ENCODE measurements at regions not wholly inside any gene's neighbourhood (a gene's known extent, or its start where the extent isn't known, plus 50 kb on each side); places are given as distances from the start of the nearest gene placed in this dataset.

DNA sequence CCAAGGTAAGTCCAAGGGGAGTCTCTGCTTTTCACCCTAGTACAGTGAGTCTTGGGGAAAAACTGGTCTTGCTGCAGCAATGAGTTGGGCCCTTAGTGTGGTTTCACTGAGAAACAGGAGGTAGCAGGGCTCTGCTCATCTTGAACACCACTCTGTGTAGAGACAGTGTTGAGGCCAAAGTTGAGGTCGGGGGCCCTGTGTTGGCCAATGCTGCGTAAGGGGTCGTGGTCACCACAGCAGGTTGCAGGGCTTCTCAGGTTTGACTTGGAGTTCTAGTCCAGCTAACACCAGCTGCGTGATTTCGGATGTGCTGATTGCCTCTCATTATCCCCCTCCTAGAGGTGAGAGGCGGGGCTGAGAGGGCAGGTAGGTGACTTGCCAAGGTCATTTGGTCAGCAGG is 807.5 kb downstream of the VRK1 start:
- POLR2A ChIA-PET = no interaction called here
- no peaks in the 10 kb centered on the region for H3K27me3 ChIP-seq (ENCODE audit: control insufficient read depth, insufficient read depth, low read length)
- TF ChIP-seq, protein P1, sequence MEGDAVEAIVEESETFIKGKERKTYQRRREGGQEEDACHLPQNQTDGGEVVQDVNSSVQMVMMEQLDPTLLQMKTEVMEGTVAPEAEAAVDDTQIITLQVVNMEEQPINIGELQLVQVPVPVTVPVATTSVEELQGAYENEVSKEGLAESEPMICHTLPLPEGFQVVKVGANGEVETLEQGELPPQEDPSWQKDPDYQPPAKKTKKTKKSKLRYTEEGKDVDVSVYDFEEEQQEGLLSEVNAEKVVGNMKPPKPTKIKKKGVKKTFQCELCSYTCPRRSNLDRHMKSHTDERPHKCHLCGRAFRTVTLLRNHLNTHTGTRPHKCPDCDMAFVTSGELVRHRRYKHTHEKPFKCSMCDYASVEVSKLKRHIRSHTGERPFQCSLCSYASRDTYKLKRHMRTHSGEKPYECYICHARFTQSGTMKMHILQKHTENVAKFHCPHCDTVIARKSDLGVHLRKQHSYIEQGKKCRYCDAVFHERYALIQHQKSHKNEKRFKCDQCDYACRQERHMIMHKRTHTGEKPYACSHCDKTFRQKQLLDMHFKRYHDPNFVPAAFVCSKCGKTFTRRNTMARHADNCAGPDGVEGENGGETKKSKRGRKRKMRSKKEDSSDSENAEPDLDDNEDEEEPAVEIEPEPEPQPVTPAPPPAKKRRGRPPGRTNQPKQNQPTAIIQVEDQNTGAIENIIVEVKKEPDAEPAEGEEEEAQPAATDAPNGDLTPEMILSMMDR (IDR thresholded peaks at IDR 0.05; ENCODE audit: low read depth, low read length) = no peak
- H3K4me3 ChIP-seq (ENCODE audit: low read depth, low read length) = no peak overlapping the region
- no peak overlapping the region for H3K27ac ChIP-seq (ENCODE audit: low read depth, low read length)
- peaks cover 18% of the 10 kb centered on the region for H3K9me3 ChIP-seq (ENCODE audit: control insufficient read depth, insufficient read depth, low read length)
- no peak for DNase-seq (ENCODE audit: low read depth, low spot score)
- CTCF ChIA-PET = interaction anchor here (0.6 kb wide), 1 partner anchor 841 kb away, joined by 9 read pairs; no protein-coding TSS in a partner anchor

DNA sequence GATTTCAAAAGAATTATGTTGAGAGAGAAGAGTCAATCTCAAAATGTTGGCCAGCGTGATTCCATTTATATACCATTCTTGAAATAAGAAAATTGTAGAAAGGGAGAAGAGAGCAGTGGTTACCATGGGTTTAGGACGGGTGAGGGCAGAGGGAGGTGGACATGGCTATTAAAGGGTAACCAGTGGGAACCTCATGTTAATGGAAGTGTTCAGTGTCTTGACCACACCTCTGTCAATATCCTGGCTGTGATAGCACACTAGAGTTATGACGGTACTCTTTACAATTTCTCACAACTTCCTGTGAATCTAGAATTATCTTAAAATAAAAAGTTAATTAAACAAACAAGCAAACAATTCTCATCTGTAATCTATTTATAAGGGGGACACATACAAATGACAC is 821.2 kb downstream of the VRK1 start:
- Histone ChIP-seq H3K27ac (ENCODE audit: low read depth, low read length) (no peak overlapping the region), H3K9me3 (ENCODE audit: control insufficient read depth, insufficient read depth, low read length) (peaks cover 11% of the 10 kb centered on the region; the same call in 1 of the 2 replicates), H3K27me3 (ENCODE audit: control insufficient read depth, insufficient read depth, low read length) (no peaks in the 10 kb centered on the region), H3K4me3 (ENCODE audit: low read depth, low read length) (no peak overlapping the region)
- TF ChIP-seq, protein P1 (IDR thresholded peaks at IDR 0.05; ENCODE audit: low read depth, low read length) = no peak
- ChIA-PET POLR2A (no interaction called here), CTCF (no interaction called here)
- DNase-seq (ENCODE audit: low read depth, low spot score) = no peak

DNA sequence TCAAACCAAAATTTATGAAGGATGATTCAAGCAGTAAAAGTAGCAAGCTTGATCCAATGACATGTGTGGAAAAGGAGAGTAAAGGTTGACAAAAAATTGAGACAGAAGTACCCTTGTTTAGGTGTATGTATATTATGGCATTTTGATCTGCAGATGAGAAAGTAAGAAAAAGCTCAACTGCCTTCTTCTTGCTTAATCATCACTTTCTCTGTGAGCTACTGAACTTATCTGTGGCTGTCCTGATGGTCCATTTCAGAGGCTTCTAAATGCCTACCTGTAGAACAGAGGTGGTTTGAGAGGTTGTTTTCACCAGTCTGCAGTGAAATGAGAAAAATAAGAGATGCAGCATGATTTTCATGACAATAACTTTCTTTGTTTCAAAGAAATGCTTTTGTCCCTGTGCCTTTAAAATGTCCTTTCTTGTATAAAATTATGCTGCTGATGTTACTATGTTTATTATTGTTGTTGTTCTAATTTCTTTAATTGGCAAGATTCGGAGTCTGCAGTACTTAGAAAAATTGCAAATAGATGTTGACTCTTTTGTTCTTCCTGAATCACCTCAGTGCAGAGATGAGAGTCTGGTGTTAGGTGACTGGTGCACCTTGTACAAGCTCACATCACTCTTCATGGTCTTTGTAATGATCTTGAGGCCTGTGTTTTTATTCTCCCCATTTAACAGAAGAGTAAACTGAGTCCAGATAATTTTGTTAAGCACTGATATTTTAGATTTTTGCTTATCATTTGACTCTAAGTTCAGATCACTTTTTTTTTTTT is 821.9 kb downstream of the VRK1 start:
- ChIA-PET CTCF (no interaction called here), POLR2A (no interaction called here)
- no peak overlapping the region for H3K27ac ChIP-seq (ENCODE audit: low read depth, low read length)
- no peaks in the 10 kb centered on the region for H3K27me3 ChIP-seq (ENCODE audit: control insufficient read depth, insufficient read depth, low read length)
- DNase-seq (ENCODE audit: low read depth, low spot score) = no peak
- TF ChIP-seq, protein P1 (IDR thresholded peaks at IDR 0.05; ENCODE audit: low read depth, low read length) = no peak
- H3K4me3 ChIP-seq (ENCODE audit: low read depth, low read length) = no peak overlapping the region
- peaks cover 11% of the 10 kb centered on the region; the same call in 1 of the 2 replicates for H3K9me3 ChIP-seq (ENCODE audit: control insufficient read depth, insufficient read depth, low read length)

DNA sequence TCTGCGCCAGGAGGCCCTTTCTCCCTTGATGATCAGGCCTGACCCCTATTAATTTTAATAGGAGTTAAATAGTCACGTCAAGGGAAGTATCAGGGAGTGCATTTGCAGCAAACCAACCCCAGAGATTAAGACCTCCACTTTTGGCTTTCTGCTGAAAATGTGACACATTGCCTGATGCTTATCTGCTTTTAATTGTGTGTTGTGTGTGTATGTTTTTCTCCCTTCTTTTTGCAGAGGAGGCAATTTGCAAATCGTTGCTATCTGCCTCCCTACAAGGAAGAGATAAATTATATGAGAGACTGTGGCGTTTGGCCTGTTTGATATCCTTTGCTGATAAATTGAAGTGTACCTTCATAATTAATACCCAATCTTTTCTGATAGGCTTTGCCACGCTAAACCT is 822.9 kb downstream of the VRK1 start:
- Histone ChIP-seq H3K27ac (ENCODE audit: low read depth, low read length) (no peak overlapping the region), H3K4me3 (ENCODE audit: low read depth, low read length) (no peak overlapping the region), H3K27me3 (ENCODE audit: control insufficient read depth, insufficient read depth, low read length) (no peaks in the 10 kb centered on the region), H3K9me3 (ENCODE audit: control insufficient read depth, insufficient read depth, low read length) (peaks cover 11% of the 10 kb centered on the region; the same call in 1 of the 2 replicates)
- DNase-seq (ENCODE audit: low read depth, low spot score) = no peak
- TF ChIP-seq, protein P1 (IDR thresholded peaks at IDR 0.05; ENCODE audit: low read depth, low read length) = no peak
- CTCF ChIA-PET = no interaction called here
- POLR2A ChIA-PET = no interaction called here

DNA sequence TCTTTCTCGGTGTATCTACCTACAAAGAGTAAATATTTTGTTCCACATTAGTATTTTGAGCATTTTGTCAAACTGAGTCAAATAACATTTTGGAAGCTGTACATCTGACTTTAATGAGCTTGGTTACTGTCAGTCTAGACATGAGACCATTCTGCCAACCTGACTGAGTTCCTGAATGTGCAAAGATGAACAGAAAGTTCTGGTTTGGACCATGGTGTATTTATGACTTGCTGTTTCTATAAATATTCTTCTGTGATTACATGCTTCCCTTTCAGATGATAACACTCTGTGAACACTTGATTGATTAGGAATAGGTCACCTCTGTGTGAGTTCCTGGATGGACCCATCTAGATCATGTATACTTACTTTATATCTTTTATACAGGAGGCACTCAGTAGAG is 827.8 kb downstream of the VRK1 start:
- Histone ChIP-seq H3K9me3 (ENCODE audit: control insufficient read depth, insufficient read depth, low read length) (peaks cover 11% of the 10 kb centered on the region), H3K27me3 (ENCODE audit: control insufficient read depth, insufficient read depth, low read length) (no peaks in the 10 kb centered on the region), H3K27ac (ENCODE audit: low read depth, low read length) (no peak overlapping the region), H3K4me3 (ENCODE audit: low read depth, low read length) (no peak overlapping the region)
- no peak for DNase-seq (ENCODE audit: low read depth, low spot score)
- ChIA-PET POLR2A (no interaction called here), CTCF (no interaction called here)
- TF ChIP-seq, protein P1 (IDR thresholded peaks at IDR 0.05; ENCODE audit: low read depth, low read length) = no peak

Measured in AG04450 (cell line).